PC-9 (cell line): ENCODE measurements at regions not wholly inside any gene's neighbourhood (a gene's known extent, or its start where the extent isn't known, plus 50 kb on each side); places are given as distances from the start of the nearest gene placed in this dataset.

ENCODE experiments used
- BruUV-seq: library from RNA; stranded (reverse); fragments of 400-500 nt; replicated peaks from 2 replicates; lab custom pipeline; 2021; lab: Mats Ljungman, UMichigan
- CTCF ChIA-PET: fragments of 300-600 bp; sonication (Branson Sonifier 250); formaldehyde crosslinking; loops from one replicate; lab custom pipeline; 2022; ENCODE audit warnings: antibody characterized with exemption; lab: Charles Lee
- POLR2A ChIA-PET: fragments of 300-600 bp; sonication (Branson Sonifier 250); formaldehyde crosslinking; loops from one replicate; lab custom pipeline; 2022; ENCODE audit warnings: antibody characterized with exemption; ENCODE audit not compliant: unreplicated experiment; lab: Charles Lee
- DNase-seq, 2 experiments: peaks; one replicate each; pipeline versions ENCODE4 v3.0.0 to v3.0.0-alpha.2; 2015 to 2022; ENCODE audit warnings: mixed read lengths in 1 of 2
- H2AFZ ChIP-seq: fragments of 200-600 bp; sonication (generic); 2 replicates; pipeline ENCODE4 v1.8.1; 2017; ENCODE audit warnings: antibody characterized with exemption
- H3F3A ChIP-seq: fragments of 200-600 bp; sonication (generic); 2 replicates; pipeline ENCODE4 v1.8.1; 2017; ENCODE audit warnings: antibody characterized with exemption, mild to moderate bottlenecking, low read depth; ENCODE audit not compliant: insufficient read depth
- H3K27ac ChIP-seq: fragments of 200-600 bp; sonication (generic); 2 replicates; pipeline ENCODE4 v1.6.1; 2016; ENCODE audit warnings: mixed run types
- H3K27me3 ChIP-seq: fragments of 200-600 bp; sonication (generic); 2 replicates; pipeline ENCODE4 v1.6.1; 2016; ENCODE audit warnings: low read depth, mixed run types; ENCODE audit not compliant: insufficient read depth
- H3K36me3 ChIP-seq: fragments of 200-600 bp; sonication (generic); 2 replicates; pipeline ENCODE4 v1.6.1; 2016; ENCODE audit warnings: low read depth, mixed run types
- H3K4me1 ChIP-seq: fragments of 200-600 bp; sonication (generic); replicated peaks from 2 replicates; pipeline ENCODE4 v1.6.1; 2016; ENCODE audit warnings: mixed run types; ENCODE audit not compliant: insufficient read depth
- H3K4me2 ChIP-seq: fragments of 200-600 bp; sonication (generic); 2 replicates; pipeline ENCODE4 v1.6.1; 2017; ENCODE audit warnings: mixed run types
- H3K4me3 ChIP-seq: fragments of 200-600 bp; sonication (generic); 2 replicates; pipeline ENCODE4 v1.6.1; 2016; ENCODE audit warnings: mixed run types
- H3K79me2 ChIP-seq: fragments of 200-600 bp; sonication (generic); 2 replicates; pipeline ENCODE4 v1.6.1; 2017; ENCODE audit warnings: low read depth, mixed run types
- H3K9me2 ChIP-seq: fragments of 200-600 bp; sonication (generic); 2 replicates; pipeline ENCODE4 v1.8.1; 2017; ENCODE audit warnings: mild to moderate bottlenecking; ENCODE audit not compliant: insufficient read depth
- H3K9me3 ChIP-seq: fragments of 200-600 bp; sonication (generic); 2 replicates; pipeline ENCODE4 v1.8.1; 2016; ENCODE audit warnings: low read depth; ENCODE audit not compliant: insufficient read depth
- H4K20me1 ChIP-seq: fragments of 200-600 bp; sonication (generic); 2 replicates; pipeline ENCODE4 v1.8.1; 2017; ENCODE audit not compliant: insufficient read depth
- CTCF ChIP-seq: fragments of 200-600 bp; sonication (generic); conservative IDR thresholded peaks from 2 replicates; pipeline ENCODE4 v1.6.1; 2017; ENCODE audit warnings: mixed run types, antibody characterized with exemption, mild to moderate bottlenecking, moderate library complexity
- EZH2 ChIP-seq: fragments of 200-600 bp; sonication (generic); IDR thresholded peaks from 2 replicates; pipeline ENCODE4 v1.8.0; 2017; ENCODE audit warnings: antibody characterized with exemption, low read depth
- intact Hi-C: fragments of 100-400 bp; cut with micrococcal nuclease; formaldehyde crosslinking; loops from one replicate; pipeline ENCODE4 v1.10.0; 2022; ENCODE audit not compliant: unreplicated experiment

GRCh38 chr11:95417832-95418231, 186.8 kb upstream of the SESN3 start:
- H3F3A ChIP-seq: no peaks in the 10 kb centered on the region
- ChIA-PET CTCF (no interaction called here), POLR2A (no interaction called here)
- TF ChIP-seq EZH2: no peak
- TF ChIP-seq CTCF: no peak
- no peaks in the 10 kb centered on the region for H3K4me1 ChIP-seq
- no TSS peak for BruUV-seq
- no peaks in the 10 kb centered on the region for H3K36me3 ChIP-seq
- intact Hi-C loops: no loop called here
- DNase-seq: no peak
- H3K9me3 ChIP-seq: no peaks in the 10 kb centered on the region
- H2AFZ ChIP-seq: no peak overlapping the region
- no peaks in the 10 kb centered on the region for H3K9me2 ChIP-seq
- H3K4me2 ChIP-seq: no peak overlapping the region
- no peaks in the 10 kb centered on the region for H3K27me3 ChIP-seq
- H3K4me3 ChIP-seq: no peak overlapping the region
- no peak overlapping the region for H3K27ac ChIP-seq
- no peaks in the 10 kb centered on the region for H4K20me1 ChIP-seq
- no peaks in the 10 kb centered on the region for H3K79me2 ChIP-seq

- Histone ChIP-seq H3F3A (no peaks in the 10 kb centered on the region), H4K20me1 (no peaks in the 10 kb centered on the region), H3K36me3 (no peaks in the 10 kb centered on the region), H2AFZ (no peak overlapping the region), H3K9me2 (no peaks in the 10 kb centered on the region), H3K79me2 (no peaks in the 10 kb centered on the region), H3K4me1 (no peaks in the 10 kb centered on the region), H3K27ac (no peak overlapping the region), H3K9me3 (no peaks in the 10 kb centered on the region), H3K4me2 (no peak overlapping the region), H3K27me3 (no peaks in the 10 kb centered on the region), H3K4me3 (no peak overlapping the region)
- no TSS peak for BruUV-seq
- ChIA-PET POLR2A (no interaction called here), CTCF (no interaction called here)
- no peak for DNase-seq
- TF ChIP-seq EZH2: no peak
- TF ChIP-seq CTCF: no peak
- intact Hi-C loops: no loop called here
Measured at GRCh38 chr11:95415837-95416304, 184.9 kb upstream of the SESN3 start.

GRCh38 chr11:95414217-95414616, 183.2 kb upstream of the SESN3 start:
- Histone ChIP-seq H3K4me2 (no peak overlapping the region), H3K27me3 (no peaks in the 10 kb centered on the region), H4K20me1 (no peaks in the 10 kb centered on the region), H3K4me3 (no peak overlapping the region), H3K27ac (no peak overlapping the region), H3F3A (no peaks in the 10 kb centered on the region), H3K36me3 (no peaks in the 10 kb centered on the region), H3K79me2 (no peaks in the 10 kb centered on the region), H3K4me1 (no peaks in the 10 kb centered on the region), H2AFZ (no peak overlapping the region), H3K9me3 (no peaks in the 10 kb centered on the region), H3K9me2 (no peaks in the 10 kb centered on the region)
- no peak for DNase-seq
- POLR2A ChIA-PET: no interaction called here
- BruUV-seq: no TSS peak
- no peak for TF ChIP-seq EZH2
- no peak for TF ChIP-seq CTCF
- CTCF ChIA-PET: no interaction called here
- intact Hi-C loops: no loop called here
